GM19035 (cell line): ENCODE measurements at regions not wholly inside any gene's neighbourhood (a gene's known extent, or its start where the extent isn't known, plus 50 kb on each side); places are given as distances from the start of the nearest gene placed in this dataset.

Experiments
- ATAC-seq: cut with Tn5 transposase; IDR thresholded peaks from one replicate; pipeline ENCODE4 v1.9.1; 2021; ENCODE audit not compliant: unreplicated experiment

- no peak for ATAC-seq
These were observed 97.7 kb upstream of the VGLL2 start for GRCh38 chr6:117167520-117168271.

GRCh38 chr6:117168296-117169063 lies 96.9 kb upstream of the VGLL2 start:
- ATAC-seq = no peak

GRCh38 chr6:117169064-117169665 lies 96.2 kb upstream of the VGLL2 start:
- no peak for ATAC-seq

- ATAC-seq = no peak
These were observed 95.5 kb upstream of the VGLL2 start for GRCh38 chr6:117169781-117170281.

- ATAC-seq = no peak
These were observed 90.5 kb upstream of the VGLL2 start for GRCh38 chr6:117174835-117175360.

- no peak for ATAC-seq
These were observed 76.6 kb upstream of the VGLL2 start for GRCh38 chr6:117188627-117189201.

GRCh38 chr6:117191009-117191408 lies 74.3 kb upstream of the VGLL2 start:
- ATAC-seq = no peak

- ATAC-seq = no peak
These were observed 73.9 kb upstream of the VGLL2 start for GRCh38 chr6:117191448-117191847.

- no peak for ATAC-seq
These were observed 71.1 kb upstream of the VGLL2 start for GRCh38 chr6:117194271-117194670.

- ATAC-seq = no peak
These were observed 70.4 kb upstream of the VGLL2 start for GRCh38 chr6:117194978-117195377.

GRCh38 chr6:117195728-117196127 lies 69.6 kb upstream of the VGLL2 start:
- ATAC-seq = no peak

GRCh38 chr6:117200067-117200466 lies 65.3 kb upstream of the VGLL2 start:
- no peak for ATAC-seq

- ATAC-seq = no peak
These were observed 60.5 kb upstream of the VGLL2 start for GRCh38 chr6:117204903-117205302.

GRCh38 chr6:117205876-117206275 lies 59.5 kb upstream of the VGLL2 start:
- no peak for ATAC-seq

- no peak for ATAC-seq
These were observed 58.8 kb upstream of the VGLL2 start for GRCh38 chr6:117206522-117206921.

GRCh38 chr6:117206944-117207687 lies 58.2 kb upstream of the VGLL2 start:
- no peak for ATAC-seq

- ATAC-seq = no peak
These were observed 55.1 kb upstream of the VGLL2 start for GRCh38 chr6:117210279-117210678.

- no peak for ATAC-seq
These were observed 49.8 kb upstream of the VGLL2 start for GRCh38 chr6:117215353-117216090.
